ENCODE measurements at regions not wholly inside any gene's neighbourhood (a gene's known extent, or its start where the extent isn't known, plus 50 kb on each side); places are given as distances from the start of the nearest gene placed in this dataset.

GRCh38 chr15:39131609-39132008 is 449.3 kb upstream of the THBS1 start:
- Histone ChIP-seq H3K36me3 (ENCODE audit: insufficient read depth, low read length) (no peaks in the 10 kb centered on the region), H3K9me3 (ENCODE audit: control insufficient read depth, insufficient read depth, low read length) (no peaks in the 10 kb centered on the region)

DNA sequence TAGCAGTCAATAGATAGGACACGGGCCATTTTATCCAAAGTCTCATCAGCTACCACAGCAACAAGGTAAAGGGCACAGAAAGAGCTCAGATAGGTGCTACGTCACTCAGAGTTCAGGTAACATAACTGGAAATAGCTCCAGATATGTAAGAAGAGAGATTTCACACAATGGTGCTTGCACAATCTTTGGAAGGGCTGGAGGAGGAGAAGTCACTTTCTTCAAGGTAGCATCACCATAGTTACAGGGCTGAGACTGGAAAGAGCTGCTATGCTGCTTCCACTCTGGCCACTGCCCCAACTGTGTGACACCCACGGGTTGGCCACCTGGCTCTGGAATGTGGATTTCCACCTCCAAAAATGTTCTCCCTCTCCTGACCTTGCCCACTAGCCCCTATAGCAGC is 448.8 kb upstream of the THBS1 start:
- H3K9ac ChIP-seq (ENCODE audit: low read depth, low read length) = no peak overlapping the region
- H3K36me3 ChIP-seq (ENCODE audit: insufficient read depth, low read length) = no peaks in the 10 kb centered on the region
- peaks cover 20% of the 10 kb centered on the region for H3K4me1 ChIP-seq (ENCODE audit: insufficient read depth, low read length)
- no peaks in the 10 kb centered on the region for H3K9me3 ChIP-seq (ENCODE audit: control insufficient read depth, insufficient read depth, low read length)

More at GRCh38 chr15:39131609-39132008, 449.3 kb upstream of the THBS1 start:
- Histone ChIP-seq H3K9ac (ENCODE audit: low read depth, low read length) (no peak overlapping the region), H3K4me1 (ENCODE audit: insufficient read depth, low read length) (peaks cover 22% of the 10 kb centered on the region)

- H3K4me1 ChIP-seq (ENCODE audit: insufficient read depth, low read length) = peaks cover 10% of the 10 kb centered on the region
- no peak overlapping the region for H3K9ac ChIP-seq (ENCODE audit: low read depth, low read length)
- H3K9me3 ChIP-seq (ENCODE audit: control insufficient read depth, insufficient read depth, low read length) = no peaks in the 10 kb centered on the region
- no peaks in the 10 kb centered on the region for H3K36me3 ChIP-seq (ENCODE audit: insufficient read depth, low read length)
Measured at GRCh38 chr15:39132954-39133600, 447.8 kb upstream of the THBS1 start.

DNA sequence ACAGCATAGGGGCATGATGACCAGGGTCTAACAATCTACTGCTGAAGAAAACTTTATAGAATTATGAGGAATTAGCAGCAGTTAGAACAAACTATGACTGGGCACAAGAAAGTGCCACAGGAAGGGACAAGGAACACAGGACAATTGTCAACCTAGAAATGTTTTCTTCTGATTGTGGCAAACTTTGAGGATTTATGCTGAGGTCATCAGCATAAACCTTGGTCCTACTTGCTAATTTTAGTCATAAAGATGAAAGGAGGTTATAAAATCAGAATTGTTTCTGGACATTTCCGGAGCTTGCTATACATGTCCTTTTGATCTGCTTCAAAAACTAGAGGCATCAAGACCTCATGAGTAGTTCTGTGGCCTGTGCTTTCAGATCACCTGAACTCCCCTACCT is 446.6 kb upstream of the THBS1 start:
- Histone ChIP-seq H3K36me3 (ENCODE audit: insufficient read depth, low read length) (no peaks in the 10 kb centered on the region), H3K9ac (ENCODE audit: low read depth, low read length) (no peak overlapping the region), H3K4me1 (ENCODE audit: insufficient read depth, low read length) (no peaks in the 10 kb centered on the region), H3K9me3 (ENCODE audit: control insufficient read depth, insufficient read depth, low read length) (no peaks in the 10 kb centered on the region)

DNA sequence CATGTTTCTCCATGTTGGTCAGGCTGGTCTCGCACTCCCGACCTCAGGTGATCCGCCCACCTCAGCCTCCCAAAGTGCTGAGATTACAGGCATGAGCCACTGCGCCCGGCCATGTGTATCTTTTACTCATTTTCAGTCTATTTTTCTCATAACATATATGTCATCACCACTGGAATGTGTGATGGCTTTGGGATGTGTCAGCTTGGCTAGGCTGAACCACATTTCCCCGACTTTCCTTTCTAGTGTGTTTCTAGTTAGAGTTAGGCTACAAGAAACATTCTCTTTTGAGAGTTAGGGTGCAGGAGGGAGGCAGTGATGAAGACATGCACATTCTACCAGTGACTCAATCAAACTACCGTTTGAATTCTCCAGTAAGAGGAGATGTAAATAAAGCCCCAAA is 444.9 kb upstream of the THBS1 start:
- Histone ChIP-seq H3K36me3 (ENCODE audit: insufficient read depth, low read length) (no peaks in the 10 kb centered on the region), H3K9me3 (ENCODE audit: control insufficient read depth, insufficient read depth, low read length) (no peaks in the 10 kb centered on the region), H3K9ac (ENCODE audit: low read depth, low read length) (no peak overlapping the region), H3K4me1 (ENCODE audit: insufficient read depth, low read length) (peaks cover 8% of the 10 kb centered on the region; the same call in 1 of the 2 replicates)

DNA sequence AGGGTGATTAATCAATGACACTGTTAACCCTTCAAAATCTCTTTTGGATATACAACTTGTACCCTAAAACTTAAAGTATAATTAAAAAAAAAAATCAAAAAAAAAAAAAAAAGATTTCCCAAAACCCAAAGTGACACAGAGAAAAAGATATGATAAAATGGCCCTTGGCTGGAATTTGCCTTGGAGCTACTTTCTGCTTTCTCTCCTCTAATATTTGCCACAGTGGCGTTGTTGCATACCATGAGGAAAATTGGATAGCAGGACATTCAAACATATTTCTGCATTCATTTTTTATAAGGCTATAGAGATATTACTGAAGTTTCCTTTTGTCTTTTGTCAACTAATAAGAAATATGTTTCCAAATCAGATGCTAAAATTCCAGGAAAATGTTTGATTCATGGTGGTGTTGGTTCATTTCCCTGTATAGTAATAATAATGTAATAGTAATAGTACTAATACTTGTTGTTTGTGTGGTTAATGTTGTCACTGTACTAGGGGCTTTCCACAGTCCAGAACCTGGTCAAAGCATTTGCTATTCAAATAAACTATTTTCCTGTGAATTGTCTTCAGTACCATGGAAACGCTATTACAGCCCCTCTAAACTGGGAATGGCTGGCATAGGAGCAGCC is 441.3 kb upstream of the THBS1 start:
- H3K36me3 ChIP-seq (ENCODE audit: insufficient read depth, low read length) = no peaks in the 10 kb centered on the region
- H3K9me3 ChIP-seq (ENCODE audit: control insufficient read depth, insufficient read depth, low read length) = no peaks in the 10 kb centered on the region
- H3K9ac ChIP-seq (ENCODE audit: low read depth, low read length) = no peak overlapping the region
- H3K4me1 ChIP-seq (ENCODE audit: insufficient read depth, low read length) = peaks cover 8% of the 10 kb centered on the region; the same call in 1 of the 2 replicates

DNA sequence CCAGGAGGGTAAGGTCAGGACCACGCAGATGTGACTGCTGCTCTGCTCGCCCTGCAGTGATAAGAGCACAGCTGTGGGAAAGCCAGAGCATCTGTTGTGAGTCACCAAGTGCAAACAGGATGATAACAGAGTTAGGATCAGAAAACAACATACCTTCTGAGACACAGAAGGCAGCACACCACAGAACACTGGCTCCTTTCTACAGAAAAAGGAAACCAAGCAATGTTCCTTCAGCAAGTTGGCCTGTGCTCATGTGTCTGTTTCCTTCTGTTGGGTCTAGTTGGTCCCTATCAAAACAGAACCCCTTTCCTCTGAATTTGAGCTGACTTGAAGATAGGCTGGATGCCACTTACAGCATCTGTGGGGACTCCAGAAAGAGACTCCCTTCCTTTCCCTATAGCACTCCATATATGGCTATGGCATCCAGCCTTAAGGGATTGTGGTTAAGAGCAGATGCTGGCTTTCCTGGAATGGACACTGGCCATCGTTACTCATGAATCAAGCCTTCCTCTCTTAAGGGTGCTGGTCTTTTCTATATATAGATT is 440.7 kb upstream of the THBS1 start:
- Histone ChIP-seq H3K9ac (ENCODE audit: low read depth, low read length) (no peak overlapping the region), H3K36me3 (ENCODE audit: insufficient read depth, low read length) (no peaks in the 10 kb centered on the region), H3K9me3 (ENCODE audit: control insufficient read depth, insufficient read depth, low read length) (no peaks in the 10 kb centered on the region), H3K4me1 (ENCODE audit: insufficient read depth, low read length) (peaks cover 8% of the 10 kb centered on the region; the same call in 1 of the 2 replicates)

DNA sequence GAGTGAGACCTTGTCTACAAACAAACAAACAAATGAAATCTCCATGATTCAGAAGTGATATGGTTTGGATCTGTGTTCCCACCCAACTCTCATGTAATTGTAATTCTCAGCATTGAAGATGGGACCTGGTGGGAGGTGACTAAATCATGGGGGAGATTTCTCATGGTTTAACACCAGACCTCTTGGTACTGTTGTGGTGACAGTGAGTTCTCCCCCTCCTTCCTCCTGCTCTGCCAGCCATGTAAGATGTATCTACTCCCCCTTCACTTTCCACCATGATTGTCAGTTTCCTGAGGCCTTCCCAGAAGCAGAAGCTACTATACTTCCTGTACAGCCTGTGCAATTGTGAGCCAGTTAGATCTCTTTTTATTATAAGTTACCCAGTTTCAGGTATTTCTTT is 438.4 kb upstream of the THBS1 start:
- Histone ChIP-seq H3K4me1 (ENCODE audit: insufficient read depth, low read length) (peaks cover 8% of the 10 kb centered on the region; the same call in 1 of the 2 replicates), H3K36me3 (ENCODE audit: insufficient read depth, low read length) (no peaks in the 10 kb centered on the region), H3K9me3 (ENCODE audit: control insufficient read depth, insufficient read depth, low read length) (no peaks in the 10 kb centered on the region), H3K9ac (ENCODE audit: low read depth, low read length) (no peak overlapping the region)

- H3K9ac ChIP-seq (ENCODE audit: low read depth, low read length) = no peak overlapping the region
- H3K9me3 ChIP-seq (ENCODE audit: control insufficient read depth, insufficient read depth, low read length) = no peaks in the 10 kb centered on the region
- H3K36me3 ChIP-seq (ENCODE audit: insufficient read depth, low read length) = no peaks in the 10 kb centered on the region
- peaks cover 8% of the 10 kb centered on the region; the same call in 1 of the 2 replicates for H3K4me1 ChIP-seq (ENCODE audit: insufficient read depth, low read length)
Measured at GRCh38 chr15:39143479-39143878, 437.4 kb upstream of the THBS1 start.

- no peaks in the 10 kb centered on the region for H3K36me3 ChIP-seq (ENCODE audit: insufficient read depth, low read length)
Measured at GRCh38 chr15:39144051-39144450, 436.8 kb upstream of the THBS1 start.

DNA sequence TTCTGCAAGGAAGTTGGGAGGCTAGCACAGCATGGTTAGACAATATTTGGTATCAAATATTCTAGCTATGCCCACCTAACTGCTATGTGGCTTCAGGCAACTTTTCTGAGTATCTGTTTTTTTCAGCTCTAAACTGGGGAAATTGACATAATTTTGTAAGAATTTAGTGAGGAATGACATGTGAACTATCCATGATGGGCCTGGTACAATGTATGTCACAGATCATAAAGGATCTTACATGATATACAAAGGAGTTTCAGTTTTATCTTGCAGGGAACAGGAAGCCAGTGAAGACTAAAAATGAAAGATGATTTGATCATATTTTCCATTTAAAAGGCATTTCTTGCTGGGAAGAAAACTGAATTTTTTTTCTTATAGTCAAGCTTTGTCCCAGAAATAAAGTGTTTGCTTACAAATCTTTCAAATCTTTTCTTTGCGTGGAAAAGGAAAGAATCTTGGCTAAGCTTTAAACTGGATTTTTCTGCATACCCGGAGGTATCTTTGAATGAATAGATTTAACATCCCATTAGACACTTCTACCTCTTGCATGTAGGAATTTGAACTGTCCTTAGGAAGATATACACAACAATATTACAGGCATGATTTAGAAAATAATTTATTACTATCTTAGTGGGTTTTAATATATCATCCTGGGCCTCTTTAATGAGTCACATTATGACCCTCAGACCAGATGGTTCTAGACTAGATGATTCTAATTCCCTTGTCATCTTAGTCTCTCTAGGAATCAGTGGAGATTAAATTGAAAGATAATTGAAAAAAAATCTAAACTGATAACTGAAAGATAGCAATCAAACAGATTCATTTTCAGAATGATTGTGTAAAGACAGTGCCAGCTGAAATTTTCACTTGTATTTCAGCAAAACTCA is 436.0 kb upstream of the THBS1 start:
- H3K36me3 ChIP-seq (ENCODE audit: insufficient read depth, low read length) = no peaks in the 10 kb centered on the region
- H3K4me1 ChIP-seq (ENCODE audit: insufficient read depth, low read length) = peaks cover 6% of the 10 kb centered on the region; the same call in 1 of the 2 replicates
- no peak overlapping the region for H3K9ac ChIP-seq (ENCODE audit: low read depth, low read length)
- no peaks in the 10 kb centered on the region for H3K9me3 ChIP-seq (ENCODE audit: control insufficient read depth, insufficient read depth, low read length)

More at GRCh38 chr15:39144051-39144450, 436.8 kb upstream of the THBS1 start:
- no peaks in the 10 kb centered on the region for H3K9me3 ChIP-seq (ENCODE audit: control insufficient read depth, insufficient read depth, low read length)
- H3K4me1 ChIP-seq (ENCODE audit: insufficient read depth, low read length) = peaks cover 8% of the 10 kb centered on the region; the same call in 1 of the 2 replicates
- no peak overlapping the region for H3K9ac ChIP-seq (ENCODE audit: low read depth, low read length)

GRCh38 chr15:39145854-39146625 is 434.8 kb upstream of the THBS1 start:
- H3K4me1 ChIP-seq (ENCODE audit: insufficient read depth, low read length) = no peaks in the 10 kb centered on the region
- no peaks in the 10 kb centered on the region for H3K36me3 ChIP-seq (ENCODE audit: insufficient read depth, low read length)
- H3K9me3 ChIP-seq (ENCODE audit: control insufficient read depth, insufficient read depth, low read length) = no peaks in the 10 kb centered on the region
- H3K9ac ChIP-seq (ENCODE audit: low read depth, low read length) = no peak overlapping the region

- Histone ChIP-seq H3K36me3 (ENCODE audit: insufficient read depth, low read length) (no peaks in the 10 kb centered on the region), H3K4me1 (ENCODE audit: insufficient read depth, low read length) (peaks cover 4% of the 10 kb centered on the region; the same call in 1 of the 2 replicates), H3K9me3 (ENCODE audit: control insufficient read depth, insufficient read depth, low read length) (no peaks in the 10 kb centered on the region), H3K9ac (ENCODE audit: low read depth, low read length) (no peak overlapping the region)
Measured at GRCh38 chr15:39149636-39150150, 431.2 kb upstream of the THBS1 start.

Measured in ES-I3 (cell line).